H9 (cell line): ENCODE measurements at regions not wholly inside any gene's neighbourhood (a gene's known extent, or its start where the extent isn't known, plus 50 kb on each side); places are given as distances from the start of the nearest gene placed in this dataset.

Source experiments
- DNase-seq: peaks from one replicate; pipeline ENCODE4 v3.0.0-alpha.2; 2017
- H2AFZ ChIP-seq: one replicate; pipeline ENCODE4 v1.6.1; 2013; ENCODE audit warnings: mild to moderate bottlenecking, low read length, control low read depth, moderate library complexity
- H2AK5ac ChIP-seq: 2 replicates; pipeline ENCODE4 v1.6.1; 2013; ENCODE audit warnings: low read length, control low read depth, mixed read lengths; ENCODE audit not compliant: insufficient read length
- H2BK120ac ChIP-seq: one replicate; pipeline ENCODE4 v1.6.1; 2013; ENCODE audit warnings: low read depth, mild to moderate bottlenecking, low read length, control low read depth, inconsistent platforms; ENCODE audit not compliant: poor library complexity, severe bottlenecking
- H2BK12ac ChIP-seq: 2 replicates; pipeline ENCODE4 v1.6.1; 2013; ENCODE audit warnings: low read length, control low read depth, mixed read lengths, low read depth; ENCODE audit not compliant: insufficient read length
- H2BK15ac ChIP-seq: 2 replicates; pipeline ENCODE4 v1.6.1; 2013; ENCODE audit warnings: low read depth, low read length, control low read depth
- H2BK20ac ChIP-seq: one replicate; pipeline ENCODE4 v1.6.1; 2013; ENCODE audit warnings: low read depth, mild to moderate bottlenecking, low read length, control low read depth, inconsistent platforms; ENCODE audit not compliant: poor library complexity, severe bottlenecking
- H2BK5ac ChIP-seq: 2 replicates; pipeline ENCODE4 v1.6.1; 2013; ENCODE audit warnings: low read length, control low read depth, mixed read lengths; ENCODE audit not compliant: insufficient read length
- H3K14ac ChIP-seq: 2 replicates; pipeline ENCODE4 v1.6.1; 2013; ENCODE audit warnings: low read length, control low read depth; ENCODE audit not compliant: insufficient read depth
- H3K18ac ChIP-seq: 2 replicates; pipeline ENCODE4 v1.6.1; 2013; ENCODE audit warnings: low read depth, mild to moderate bottlenecking, mixed read lengths, low read length, control low read depth; ENCODE audit not compliant: insufficient read length
- H3K23ac ChIP-seq: 2 replicates; pipeline ENCODE4 v1.6.1; 2013; ENCODE audit warnings: low read length, control low read depth, mixed read lengths, low read depth; ENCODE audit not compliant: insufficient read length
- H3K23me2 ChIP-seq: 2 replicates; pipeline ENCODE4 v1.6.1; 2013; ENCODE audit warnings: low read depth, mild to moderate bottlenecking, mixed read lengths, low read length, control low read depth; ENCODE audit not compliant: insufficient read length, poor library complexity, severe bottlenecking
- H3K27ac ChIP-seq: 2 replicates; pipeline ENCODE4 v1.5.1; 2013; ENCODE audit warnings: low read length, control low read depth, mixed read lengths, low read depth; ENCODE audit not compliant: insufficient read length
- H3K27me3 ChIP-seq: 2 replicates; pipeline ENCODE4 v1.6.1; 2013; ENCODE audit warnings: low read length, control low read depth, inconsistent platforms; ENCODE audit not compliant: insufficient read depth
- H3K4ac ChIP-seq: 2 replicates; pipeline ENCODE4 v1.6.1; 2013; ENCODE audit warnings: low read depth, mild to moderate bottlenecking, control low read depth, inconsistent platforms, low read length, moderate library complexity
- H3K4me1 ChIP-seq: 2 replicates; pipeline ENCODE4 v1.6.1; 2013; ENCODE audit warnings: low read length, control low read depth, inconsistent platforms; ENCODE audit not compliant: insufficient read depth
- H3K4me2 ChIP-seq: 2 replicates; pipeline ENCODE4 v1.6.1; 2013; ENCODE audit warnings: low read length, control low read depth, mixed read lengths; ENCODE audit not compliant: insufficient read length, insufficient read depth
- H3K56ac ChIP-seq: 2 replicates; pipeline ENCODE4 v1.6.1; 2013; ENCODE audit warnings: low read depth, mild to moderate bottlenecking, mixed read lengths, low read length, control low read depth; ENCODE audit not compliant: insufficient read length
- H3K79me1 ChIP-seq: 2 replicates; pipeline ENCODE4 v1.6.1; 2013; ENCODE audit warnings: low read depth, mild to moderate bottlenecking, moderate library complexity, low read length, control low read depth, inconsistent platforms; ENCODE audit not compliant: insufficient read depth, poor library complexity, severe bottlenecking
- H3K79me2 ChIP-seq: 2 replicates; pipeline ENCODE4 v1.6.1; 2013; ENCODE audit warnings: low read length, control low read depth, inconsistent platforms; ENCODE audit not compliant: insufficient read depth
- H3K9ac ChIP-seq: 2 replicates; pipeline ENCODE4 v1.6.1; 2013; ENCODE audit warnings: low read length, control low read depth, mixed read lengths; ENCODE audit not compliant: insufficient read length; ENCODE audit errors: extremely low read depth
- H3K9me3 ChIP-seq: one replicate; pipeline ENCODE4 v1.6.1; 2013; ENCODE audit warnings: low read depth, low read length, inconsistent platforms; ENCODE audit not compliant: control insufficient read depth
- H3T11ph ChIP-seq: one replicate; pipeline ENCODE4 v1.6.1; 2013; ENCODE audit warnings: mild to moderate bottlenecking, low read length, control low read depth, inconsistent platforms
- H4K20me1 ChIP-seq: one replicate; pipeline ENCODE4 v1.6.1; 2013; ENCODE audit not compliant: control insufficient read depth, insufficient read length, insufficient read depth
- H4K5ac ChIP-seq: 2 replicates; pipeline ENCODE4 v1.6.1; 2013; ENCODE audit warnings: low read depth, mild to moderate bottlenecking, mixed read lengths, low read length, control low read depth; ENCODE audit not compliant: insufficient read length
- H4K8ac ChIP-seq: replicated peaks from 2 replicates; pipeline ENCODE4 v1.6.1; 2013; ENCODE audit warnings: low read length, control low read depth, mixed read lengths, low read depth; ENCODE audit not compliant: insufficient read length
- H4K91ac ChIP-seq: 2 replicates; pipeline ENCODE4 v1.6.1; 2013; ENCODE audit warnings: low read depth, mild to moderate bottlenecking, moderate library complexity, mixed read lengths, low read length, control low read depth; ENCODE audit not compliant: insufficient read length
- H3K27ac Mint-ChIP-seq, 3 experiments: 2 replicates in 2 of 3; 3 replicates in 1 of 3; pipeline ENCODE4 v1.8.0; 2020 to 2021; ENCODE audit warnings: mixed read lengths in 3 of 3, mild to moderate bottlenecking in 1 of 3, moderate library complexity in 1 of 3
- H3K27me3 Mint-ChIP-seq: 2 replicates; pipeline ENCODE4 v1.8.0; 2021; ENCODE audit warnings: low read depth, mild to moderate bottlenecking, moderate library complexity, mixed read lengths
- H3K36me3 Mint-ChIP-seq, 3 experiments: 2 replicates in 2 of 3; 3 replicates in 1 of 3; pipeline ENCODE4 v1.8.0; 2020 to 2021; ENCODE audit warnings: low read depth in 3 of 3, mixed read lengths in 3 of 3; ENCODE audit not compliant: insufficient read depth in 1 of 3
- H3K4me1 Mint-ChIP-seq, 2 experiments: 2 replicates each; pipeline ENCODE4 v1.8.0; 2020; ENCODE audit warnings: mixed read lengths in 2 of 2
- H3K4me3 Mint-ChIP-seq, 2 experiments: 2 replicates in 1 of 2; 3 replicates in 1 of 2; pipeline ENCODE4 v1.8.0; 2020 to 2021; ENCODE audit warnings: mild to moderate bottlenecking in 2 of 2, mixed read lengths in 2 of 2, moderate library complexity in 1 of 2
- H3K9me3 Mint-ChIP-seq, 2 experiments: 2 replicates in 1 of 2; 3 replicates in 1 of 2; pipeline ENCODE4 v1.8.0; 2020; ENCODE audit warnings: mild to moderate bottlenecking in 2 of 2, mixed read lengths in 2 of 2, moderate library complexity in 1 of 2
- WGBS: extraction: QIAGEN DNeasy Blood & Tissue Kit; methylation state at CpG from one replicate; pipeline ENCODE4 v1.1.7; 2013; ENCODE audit warnings: missing lambda C conversion rate, low lambda C conversion rate, mixed read lengths; ENCODE audit not compliant: insufficient read length; ENCODE audit errors: extremely low coverage; 5-methylcytosine and 5-hydroxymethylcytosine counted together
- TF ChIP-seq, protein P1 (sequence below): fragments of 200-600 bp; sonication (generic); conservative IDR thresholded peaks from 3 replicates; pipeline ENCODE4 v1.8.0; 2021; ENCODE audit warnings: antibody characterized with exemption, mild to moderate bottlenecking

DNA sequence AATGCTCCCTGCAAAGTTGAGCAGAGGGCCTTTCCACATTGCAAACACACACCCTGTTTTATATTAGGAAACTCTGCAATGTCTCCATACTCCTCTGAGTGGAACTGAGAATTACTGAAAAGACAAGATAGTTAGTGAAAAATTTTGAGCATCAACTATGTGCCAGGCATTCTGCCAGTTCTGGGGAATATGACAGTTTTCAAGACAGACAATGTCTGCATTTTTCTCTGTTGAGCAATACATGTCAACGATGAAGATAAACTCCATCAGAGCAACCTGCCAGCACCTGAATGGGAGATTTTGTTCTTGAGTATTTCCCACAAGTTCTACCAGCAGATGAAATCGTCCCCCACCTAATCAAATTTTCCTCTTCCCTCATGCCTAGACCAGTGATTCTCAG, 203.4 kb upstream of the BMPER start:
- peaks cover 2% of the 10 kb centered on the region; the same call in 1 of the 2 replicates for H3K79me2 ChIP-seq
- H3K36me3 Mint-ChIP-seq, result peaks cover 15 to 29% (median 20%) of the 10 kb centered on the region in 3 experiments
- H3K4me2 ChIP-seq, result no peak overlapping the region

More for the DNA sequence above, 203.4 kb upstream of the BMPER start:
- no peak overlapping the region for H2BK15ac ChIP-seq
- H2AFZ ChIP-seq, result no peak overlapping the region
- no peak overlapping the region for H3T11ph ChIP-seq
- no peak overlapping the region for H3K23ac ChIP-seq
- no peak overlapping the region for H4K5ac ChIP-seq
- H3K27ac ChIP-seq, result no peak overlapping the region
- Mint-ChIP-seq H3K4me1 (peaks cover 31 to 39% of the 10 kb centered on the region in 2 experiments), H3K27ac (no peak overlapping the region), H3K9me3 (peaks cover 17 to 22% of the 10 kb centered on the region in 2 experiments), H3K27me3 (peaks cover 64% of the 10 kb centered on the region), H3K4me3 (no peak overlapping the region)
- no peak overlapping the region for H4K8ac ChIP-seq
- H2AK5ac ChIP-seq, result no peak overlapping the region
- H3K23me2 ChIP-seq, result no peaks in the 10 kb centered on the region
- H2BK5ac ChIP-seq, result no peak overlapping the region
- DNase-seq, result no peak
- WGBS, result no CpG with 5 or more reads among the region's 2 CpGs
- H3K9me3 ChIP-seq, result peaks cover 12% of the 10 kb centered on the region
- no peak overlapping the region for H3K9ac ChIP-seq
- H3K79me1 ChIP-seq, result no peaks in the 10 kb centered on the region
- no peak overlapping the region for H2BK12ac ChIP-seq
- no peak overlapping the region for H2BK120ac ChIP-seq
- no peak overlapping the region for H2BK20ac ChIP-seq
- H3K4me1 ChIP-seq, result peaks cover 10% of the 10 kb centered on the region
- no peak overlapping the region for H3K56ac ChIP-seq
- H3K14ac ChIP-seq, result no peak overlapping the region
- no peak overlapping the region for H4K91ac ChIP-seq
- no peaks in the 10 kb centered on the region for H4K20me1 ChIP-seq
- TF ChIP-seq, protein P1, sequence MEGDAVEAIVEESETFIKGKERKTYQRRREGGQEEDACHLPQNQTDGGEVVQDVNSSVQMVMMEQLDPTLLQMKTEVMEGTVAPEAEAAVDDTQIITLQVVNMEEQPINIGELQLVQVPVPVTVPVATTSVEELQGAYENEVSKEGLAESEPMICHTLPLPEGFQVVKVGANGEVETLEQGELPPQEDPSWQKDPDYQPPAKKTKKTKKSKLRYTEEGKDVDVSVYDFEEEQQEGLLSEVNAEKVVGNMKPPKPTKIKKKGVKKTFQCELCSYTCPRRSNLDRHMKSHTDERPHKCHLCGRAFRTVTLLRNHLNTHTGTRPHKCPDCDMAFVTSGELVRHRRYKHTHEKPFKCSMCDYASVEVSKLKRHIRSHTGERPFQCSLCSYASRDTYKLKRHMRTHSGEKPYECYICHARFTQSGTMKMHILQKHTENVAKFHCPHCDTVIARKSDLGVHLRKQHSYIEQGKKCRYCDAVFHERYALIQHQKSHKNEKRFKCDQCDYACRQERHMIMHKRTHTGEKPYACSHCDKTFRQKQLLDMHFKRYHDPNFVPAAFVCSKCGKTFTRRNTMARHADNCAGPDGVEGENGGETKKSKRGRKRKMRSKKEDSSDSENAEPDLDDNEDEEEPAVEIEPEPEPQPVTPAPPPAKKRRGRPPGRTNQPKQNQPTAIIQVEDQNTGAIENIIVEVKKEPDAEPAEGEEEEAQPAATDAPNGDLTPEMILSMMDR, result no peak
- H3K4ac ChIP-seq, result no peak overlapping the region
- peaks cover 6% of the 10 kb centered on the region; the same call in 1 of the 2 replicates for H3K27me3 ChIP-seq
- no peak overlapping the region for H3K18ac ChIP-seq
